PC-3 (cell line): ENCODE measurements at regions not wholly inside any gene's neighbourhood (a gene's known extent, or its start where the extent isn't known, plus 50 kb on each side); places are given as distances from the start of the nearest gene placed in this dataset.

Experiments
- ATAC-seq: fragments of 200-7000 bp; cut with Tn5 transposase; 2 replicates; pipeline ENCODE4 v1.9.1; 2020; ENCODE audit warnings: mild to moderate bottlenecking, moderate library complexity
- BruUV-seq: library from RNA; stranded (reverse); fragments of 400-500 nt; replicated peaks from 2 replicates; lab custom pipeline; 2021; lab: Mats Ljungman, UMichigan
- CTCF ChIA-PET: fragments of 300-600 bp; sonication (Branson Sonifier 250); formaldehyde crosslinking; loops from one replicate; lab custom pipeline; 2022; ENCODE audit warnings: antibody characterized with exemption; lab: Charles Lee
- POLR2A ChIA-PET: fragments of 300-600 bp; sonication (Branson Sonifier 250); formaldehyde crosslinking; loops from one replicate; lab custom pipeline; 2022; ENCODE audit warnings: antibody characterized with exemption; ENCODE audit not compliant: unreplicated experiment; lab: Charles Lee
- DNase-seq: peaks from one replicate; pipeline ENCODE4 v3.0.0-alpha.2; 2015
- H2AFZ ChIP-seq: fragments of 300-600 bp; sonication (generic); 2 replicates; pipeline ENCODE4 v1.6.0; 2016; ENCODE audit warnings: antibody characterized with exemption, low read length
- H3F3A ChIP-seq: fragments of 300-600 bp; sonication (generic); one replicate; pipeline ENCODE4 v1.6.0; 2017; ENCODE audit warnings: antibody characterized with exemption, low read length, control low read depth, mild to moderate bottlenecking; ENCODE audit not compliant: unreplicated experiment
- H3K27ac ChIP-seq: fragments of 300-600 bp; sonication (generic); 2 replicates; pipeline ENCODE4 v1.5.1; 2016; ENCODE audit warnings: mild to moderate bottlenecking, low read length
- H3K27me3 ChIP-seq: fragments of 300-600 bp; sonication (generic); 2 replicates; pipeline ENCODE4 v1.6.1; 2016; ENCODE audit warnings: low read length, mixed read lengths
- H3K36me3 ChIP-seq: fragments of 300-600 bp; sonication (generic); 2 replicates; pipeline ENCODE4 v1.6.1; 2016; ENCODE audit warnings: low read depth, mixed run types, low read length, mixed read lengths
- H3K4me1 ChIP-seq: fragments of 300-600 bp; sonication (generic); 2 replicates; pipeline ENCODE4 v1.5.1; 2016; ENCODE audit warnings: low read length; ENCODE audit not compliant: insufficient read depth
- H3K4me2 ChIP-seq: fragments of 300-600 bp; sonication (generic); 2 replicates; pipeline ENCODE4 v1.6.0; 2016; ENCODE audit warnings: low read length
- H3K4me3 ChIP-seq: fragments of 300-600 bp; sonication (generic); 2 replicates; pipeline ENCODE4 v1.5.1; 2016; ENCODE audit warnings: mild to moderate bottlenecking, low read length, mixed read lengths
- H3K79me2 ChIP-seq: fragments of 300-600 bp; sonication (generic); 2 replicates; pipeline ENCODE4 v1.6.1; 2017; ENCODE audit warnings: low read length, mixed read lengths
- H3K9ac ChIP-seq: fragments of 300-600 bp; sonication (generic); 2 replicates; pipeline ENCODE4 v1.6.0; 2016; ENCODE audit warnings: mild to moderate bottlenecking, low read length
- H3K9me2 ChIP-seq: fragments of 300-600 bp; sonication (generic); replicated peaks from 2 replicates; pipeline ENCODE4 v1.6.1; 2016; ENCODE audit warnings: mixed run types, low read length, mixed read lengths
- H3K9me3 ChIP-seq: fragments of 300-600 bp; sonication (generic); 2 replicates; pipeline ENCODE4 v1.6.1; 2016; ENCODE audit warnings: low read length, mixed read lengths
- H4K20me1 ChIP-seq: fragments of 300-600 bp; sonication (generic); 2 replicates; pipeline ENCODE4 v1.6.1; 2016; ENCODE audit warnings: low read length, mixed read lengths
- EZH2 ChIP-seq: fragments of 300-600 bp; sonication (generic); IDR thresholded peaks from one replicate; pipeline ENCODE4 v1.6.1; 2017; ENCODE audit warnings: antibody characterized with exemption, mild to moderate bottlenecking, low read length; ENCODE audit not compliant: unreplicated experiment
- EZH2phosphoT487 ChIP-seq: fragments of 300-600 bp; sonication (generic); IDR thresholded peaks from 2 replicates; pipeline ENCODE4 v1.6.1; 2018; ENCODE audit warnings: mild to moderate bottlenecking, antibody characterized with exemption, low read length, borderline replicate concordance
- intact Hi-C: fragments of 100-400 bp; cut with micrococcal nuclease; formaldehyde crosslinking; loops from 2 replicates; pipeline ENCODE4 v1.9.0; 2023
- TF ChIP-seq, protein P1 (sequence below): fragments of 300-600 bp; sonication (generic); conservative IDR thresholded peaks from 2 replicates; pipeline ENCODE4 v1.5.1; 2017; ENCODE audit warnings: antibody characterized with exemption, low read depth, mild to moderate bottlenecking, low read length

GRCh38 chr3:147921051-147921450 is 511.9 kb downstream of the ZIC1 start:
- TF ChIP-seq EZH2phosphoT487 = no peak
- no peak for TF ChIP-seq EZH2
- TF ChIP-seq, protein P1, sequence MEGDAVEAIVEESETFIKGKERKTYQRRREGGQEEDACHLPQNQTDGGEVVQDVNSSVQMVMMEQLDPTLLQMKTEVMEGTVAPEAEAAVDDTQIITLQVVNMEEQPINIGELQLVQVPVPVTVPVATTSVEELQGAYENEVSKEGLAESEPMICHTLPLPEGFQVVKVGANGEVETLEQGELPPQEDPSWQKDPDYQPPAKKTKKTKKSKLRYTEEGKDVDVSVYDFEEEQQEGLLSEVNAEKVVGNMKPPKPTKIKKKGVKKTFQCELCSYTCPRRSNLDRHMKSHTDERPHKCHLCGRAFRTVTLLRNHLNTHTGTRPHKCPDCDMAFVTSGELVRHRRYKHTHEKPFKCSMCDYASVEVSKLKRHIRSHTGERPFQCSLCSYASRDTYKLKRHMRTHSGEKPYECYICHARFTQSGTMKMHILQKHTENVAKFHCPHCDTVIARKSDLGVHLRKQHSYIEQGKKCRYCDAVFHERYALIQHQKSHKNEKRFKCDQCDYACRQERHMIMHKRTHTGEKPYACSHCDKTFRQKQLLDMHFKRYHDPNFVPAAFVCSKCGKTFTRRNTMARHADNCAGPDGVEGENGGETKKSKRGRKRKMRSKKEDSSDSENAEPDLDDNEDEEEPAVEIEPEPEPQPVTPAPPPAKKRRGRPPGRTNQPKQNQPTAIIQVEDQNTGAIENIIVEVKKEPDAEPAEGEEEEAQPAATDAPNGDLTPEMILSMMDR = no peak
- no peak for ATAC-seq

DNA sequence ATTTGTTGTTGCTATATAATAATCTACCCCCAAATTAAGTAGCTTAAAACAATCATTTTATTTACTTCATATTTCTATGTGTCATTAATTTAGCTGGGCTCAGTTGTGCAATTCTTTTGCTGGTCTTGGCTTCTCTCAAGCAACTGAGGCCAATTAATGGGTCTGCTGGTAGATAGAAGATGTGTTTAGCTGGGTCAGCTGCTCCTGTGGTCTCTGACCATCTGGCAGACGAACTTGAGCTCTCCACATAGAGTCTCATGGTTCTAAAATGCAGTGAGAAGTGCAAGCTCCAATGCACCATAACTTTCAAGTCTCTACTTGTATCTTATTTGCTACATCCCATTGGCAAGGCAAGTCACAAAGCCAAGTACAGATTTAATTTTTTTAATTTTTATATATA is 515.6 kb downstream of the ZIC1 start:
- intact Hi-C loops = no loop called here
- H3K9ac ChIP-seq = no peak overlapping the region
- H3K9me3 ChIP-seq = no peaks in the 10 kb centered on the region
- H2AFZ ChIP-seq = no peak overlapping the region
- H4K20me1 ChIP-seq = no peaks in the 10 kb centered on the region
- ChIA-PET CTCF (no interaction called here), POLR2A (no interaction called here)
- no peak for DNase-seq
- no peaks in the 10 kb centered on the region for H3K27me3 ChIP-seq
- no TSS peak for BruUV-seq
- no peaks in the 10 kb centered on the region for H3K79me2 ChIP-seq
- no peaks in the 10 kb centered on the region for H3K4me1 ChIP-seq
- no peak overlapping the region for H3K4me3 ChIP-seq
- no peaks in the 10 kb centered on the region for H3K36me3 ChIP-seq
- no peak for TF ChIP-seq EZH2
- TF ChIP-seq, protein P1 = no peak
- no peak for TF ChIP-seq EZH2phosphoT487
- no peaks in the 10 kb centered on the region for H3K9me2 ChIP-seq
- no peak overlapping the region for H3K27ac ChIP-seq
- H3F3A ChIP-seq = no peaks in the 10 kb centered on the region
- no peak for ATAC-seq
- no peak overlapping the region for H3K4me2 ChIP-seq

More at GRCh38 chr3:147921051-147921450, 511.9 kb downstream of the ZIC1 start:
- Histone ChIP-seq H3K27me3 (no peaks in the 10 kb centered on the region), H3K9me3 (no peaks in the 10 kb centered on the region), H3K9me2 (no peaks in the 10 kb centered on the region), H3K36me3 (no peaks in the 10 kb centered on the region), H3K9ac (no peak overlapping the region), H3K4me1 (no peaks in the 10 kb centered on the region), H3K4me3 (no peak overlapping the region), H2AFZ (0 out of 2 replicates have a peak overlapping the region, but pooled peaks have one; percentile 45), H3K27ac (no peak overlapping the region), H3K79me2 (no peaks in the 10 kb centered on the region), H3F3A (no peaks in the 10 kb centered on the region), H4K20me1 (no peaks in the 10 kb centered on the region), H3K4me2 (no peak overlapping the region)
- ChIA-PET POLR2A (no interaction called here), CTCF (no interaction called here)
- no TSS peak for BruUV-seq
- intact Hi-C loops = no loop called here
- DNase-seq = no peak

- ChIA-PET CTCF (no interaction called here), POLR2A (no interaction called here)
- no TSS peak for BruUV-seq
- Histone ChIP-seq H4K20me1 (no peaks in the 10 kb centered on the region), H3K4me2 (no peak overlapping the region), H2AFZ (no peak overlapping the region), H3K9me2 (no peaks in the 10 kb centered on the region), H3K9ac (no peak overlapping the region), H3K4me1 (no peaks in the 10 kb centered on the region), H3K27me3 (no peaks in the 10 kb centered on the region), H3K27ac (no peak overlapping the region), H3F3A (no peaks in the 10 kb centered on the region), H3K36me3 (no peaks in the 10 kb centered on the region), H3K79me2 (no peaks in the 10 kb centered on the region), H3K9me3 (no peaks in the 10 kb centered on the region), H3K4me3 (no peak overlapping the region)
- TF ChIP-seq EZH2phosphoT487 (no peak), EZH2 (no peak)
- TF ChIP-seq, protein P1 = no peak
- DNase-seq = no peak
- intact Hi-C loops = no loop called here
- ATAC-seq = no peak
These were observed 516.1 kb downstream of the ZIC1 start for GRCh38 chr3:147925272-147925671.
